GM19452 (cell line): ENCODE measurements at regions not wholly inside any gene's neighbourhood (a gene's known extent, or its start where the extent isn't known, plus 50 kb on each side); places are given as distances from the start of the nearest gene placed in this dataset.
"Not testable (repeated sequence)": the region's sequence is repeated elsewhere in the genome, so short reads cannot be mapped to it uniquely, and the experiment has no call there.

Experiments
- ATAC-seq: cut with Tn5 transposase; IDR thresholded peaks from one replicate; pipeline ENCODE4 v1.9.1; 2021; ENCODE audit not compliant: unreplicated experiment

GRCh38 chr9:106779796-106780195, 83.2 kb upstream of the ZNF462 start:
- no peak for ATAC-seq

DNA sequence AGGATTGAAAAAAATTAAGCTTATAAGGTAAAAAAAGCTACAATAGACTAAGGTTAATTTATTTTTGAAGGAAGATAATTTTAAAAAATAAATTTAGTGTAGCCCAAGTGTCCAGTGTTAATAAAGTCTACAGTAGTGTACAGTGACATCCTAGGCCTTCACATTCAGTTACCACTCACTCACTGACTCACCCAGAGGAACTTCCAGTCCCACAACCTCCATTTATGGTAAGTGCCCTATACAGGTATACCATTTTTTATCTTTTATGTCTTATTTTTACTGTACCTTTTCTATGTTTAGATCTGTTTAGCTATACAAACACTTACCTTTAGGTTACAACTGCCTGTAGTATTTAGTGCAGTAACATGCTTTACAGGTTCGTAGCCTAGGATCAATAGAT, 79.8 kb upstream of the ZNF462 start:
- ATAC-seq = no peak

DNA sequence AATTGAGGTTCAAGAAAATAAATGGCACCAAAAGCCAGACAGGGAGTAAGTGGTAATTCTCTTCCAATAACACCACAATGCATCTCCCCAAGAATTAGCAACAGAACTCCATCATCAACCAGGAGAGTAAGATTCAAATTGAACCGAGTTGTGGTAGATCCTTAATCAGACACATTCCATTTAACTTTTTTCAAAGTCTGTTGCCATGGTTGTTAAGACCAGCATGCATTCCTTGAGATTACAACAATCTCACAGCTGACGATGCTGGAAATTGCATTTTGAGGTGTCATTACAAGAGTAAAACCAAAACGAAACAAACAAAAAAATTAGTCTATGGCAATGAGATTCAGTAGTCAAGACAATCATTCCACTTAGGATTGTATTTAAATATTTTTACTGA, 78.9 kb upstream of the ZNF462 start:
- no peak for ATAC-seq

DNA sequence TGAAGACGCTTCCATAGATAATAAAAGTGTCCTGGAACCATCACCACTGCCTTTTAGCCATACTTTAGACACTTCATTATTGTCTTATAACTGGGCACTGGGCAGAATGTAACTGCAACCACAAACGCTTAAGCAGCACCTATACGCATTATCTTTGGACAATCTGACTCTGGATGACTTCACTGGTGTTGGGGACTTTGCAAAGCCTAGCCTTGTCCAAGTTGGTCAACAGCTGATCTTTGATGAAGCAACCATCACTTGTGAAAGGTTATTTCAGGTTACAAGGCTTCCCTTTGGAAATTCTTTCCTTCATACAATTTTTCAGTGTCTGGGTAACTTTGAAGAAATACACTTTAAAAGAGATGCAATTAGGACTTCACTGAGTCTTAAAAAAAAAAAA, 77.8 kb upstream of the ZNF462 start:
- ATAC-seq = no peak

DNA sequence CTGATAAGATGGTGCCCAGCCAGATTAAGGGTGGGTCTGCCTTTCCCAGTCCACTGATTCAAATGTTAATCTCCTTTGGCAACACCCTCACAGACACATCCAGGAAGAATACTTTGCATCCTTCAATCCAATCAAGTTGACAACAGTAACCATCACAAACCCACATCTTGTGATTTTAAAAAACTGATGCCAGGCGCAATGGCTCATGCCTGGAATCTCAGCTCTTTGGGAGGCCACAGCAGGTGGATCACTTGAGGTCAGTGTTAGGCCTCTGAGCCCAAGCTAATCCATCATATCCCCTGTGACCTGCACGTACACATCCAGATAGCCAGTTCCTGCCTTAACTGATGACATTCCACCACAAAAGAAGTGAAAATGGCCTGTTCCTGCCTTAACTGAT, 74.9 kb upstream of the ZNF462 start:
- not testable (repeated sequence) for ATAC-seq

DNA sequence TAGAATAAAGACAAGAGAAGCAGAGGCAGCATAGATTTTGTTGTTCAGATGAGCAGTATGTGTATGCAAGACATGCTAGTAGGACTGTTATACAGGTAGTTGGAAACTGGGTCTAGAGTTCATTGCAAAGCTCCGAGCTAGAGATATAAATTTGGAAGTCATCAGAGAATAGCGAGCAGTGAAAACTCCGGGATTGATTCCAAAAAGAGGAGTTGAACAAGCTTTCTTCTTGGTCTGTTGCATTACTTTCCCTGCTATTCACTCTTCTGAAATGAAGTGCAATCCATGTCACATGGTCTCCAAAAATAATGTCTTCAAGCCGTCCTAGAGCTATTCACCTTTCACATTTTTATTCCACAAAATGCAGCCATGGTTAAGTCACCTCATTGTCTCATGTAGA, 67.9 kb upstream of the ZNF462 start:
- ATAC-seq = no peak

- ATAC-seq = no peak
Measured at GRCh38 chr9:106796771-106797170, 66.2 kb upstream of the ZNF462 start.

DNA sequence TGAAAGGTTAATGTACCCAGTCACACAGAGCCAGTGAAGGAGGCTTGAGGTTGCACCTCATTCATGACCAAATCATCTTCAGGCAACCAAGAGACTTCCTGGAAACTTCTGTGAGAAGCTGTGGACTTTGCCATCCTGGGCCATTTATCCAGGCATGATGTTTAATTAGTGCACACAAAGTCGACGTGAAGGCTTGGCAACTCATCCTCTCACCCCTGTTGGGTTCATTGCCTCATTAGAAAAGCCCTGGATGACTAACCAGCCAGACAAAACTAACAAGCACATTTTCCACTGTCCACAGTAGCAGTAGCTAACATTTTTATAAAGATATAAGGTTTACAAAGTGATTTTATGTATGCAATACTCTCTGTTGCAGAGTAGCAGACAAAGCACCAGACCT, 65.7 kb upstream of the ZNF462 start:
- no peak for ATAC-seq

DNA sequence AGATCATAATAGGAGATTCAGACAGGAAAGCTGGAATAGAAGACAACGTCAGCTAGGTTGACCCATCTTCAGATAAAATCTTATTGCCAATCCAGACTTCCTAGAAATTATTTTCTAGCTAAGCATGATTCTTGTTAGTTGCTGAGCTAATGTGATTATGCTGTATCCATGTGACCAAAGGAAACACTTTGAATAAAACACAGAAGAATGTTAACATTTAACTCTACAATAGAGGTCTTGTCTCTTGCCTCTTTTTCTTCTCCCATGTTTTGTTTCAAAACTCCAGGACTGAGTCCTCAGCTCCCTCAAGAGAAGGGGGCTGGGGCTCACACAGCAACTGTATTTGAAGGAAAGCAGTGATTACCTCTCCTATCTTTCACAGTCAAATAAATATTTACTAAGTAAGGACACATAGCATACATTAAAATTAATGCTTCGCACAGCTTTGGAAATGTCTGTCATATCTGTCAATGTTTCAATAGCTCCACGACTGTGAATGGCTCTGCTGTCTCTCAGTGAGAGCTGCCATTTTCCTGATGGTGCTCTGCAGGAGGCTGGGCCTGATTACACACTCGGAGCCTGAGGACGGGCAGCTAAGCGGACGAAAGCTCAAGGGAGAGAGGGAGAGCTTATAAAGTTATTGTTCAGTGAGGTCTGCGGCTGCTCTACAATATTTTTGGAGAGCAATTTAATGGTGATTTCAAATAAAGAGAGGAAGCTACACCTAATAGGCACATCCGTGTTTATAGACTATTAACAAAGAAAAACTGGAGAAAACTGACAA, 64.8 kb upstream of the ZNF462 start:
- no peak for ATAC-seq

DNA sequence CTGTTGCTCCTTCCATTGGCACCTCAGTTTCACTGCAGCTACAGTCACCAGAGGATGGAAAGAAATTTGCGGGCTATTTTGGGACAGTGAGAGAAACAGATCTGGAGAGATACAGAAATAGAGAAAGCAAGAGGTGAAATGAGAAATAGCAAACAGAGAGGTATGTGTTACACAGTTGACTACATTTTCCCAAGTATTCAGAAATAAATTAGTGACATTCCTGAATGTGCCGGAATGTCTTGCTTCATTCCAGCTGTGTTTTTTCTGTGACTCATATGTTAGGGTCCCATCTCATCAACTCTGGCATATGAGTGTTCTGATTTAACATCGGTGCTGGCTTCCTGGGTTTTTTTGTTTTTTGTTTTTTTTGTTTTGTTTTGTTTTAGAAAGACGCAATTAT, 63.8 kb upstream of the ZNF462 start:
- ATAC-seq = no peak

DNA sequence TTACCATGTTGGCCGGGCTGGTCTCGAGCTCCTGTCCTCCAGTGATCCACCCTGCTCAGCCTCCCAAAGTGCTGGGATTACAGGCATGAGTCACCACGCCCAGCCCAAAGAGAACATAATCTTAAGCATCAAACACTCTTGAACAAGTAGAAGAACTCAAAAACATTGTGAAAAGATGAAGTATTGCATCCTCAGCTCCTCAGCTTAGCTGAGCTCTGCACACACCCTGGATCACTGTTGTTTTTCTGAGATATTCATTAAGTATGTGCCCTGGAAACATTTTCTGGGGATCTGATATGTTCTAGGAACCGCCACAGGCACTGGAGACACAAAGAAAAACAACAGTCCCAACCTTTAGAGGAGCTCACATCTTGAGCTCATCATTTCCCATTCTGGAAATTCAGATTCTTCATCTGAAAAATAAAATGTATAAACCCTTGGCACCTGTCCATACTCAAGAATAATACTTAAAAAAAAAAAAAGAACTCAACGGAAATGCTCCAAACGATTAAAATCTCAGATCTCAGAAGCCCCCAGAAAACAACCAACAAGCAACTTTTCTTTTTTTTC, 62.2 kb upstream of the ZNF462 start:
- no peak for ATAC-seq

DNA sequence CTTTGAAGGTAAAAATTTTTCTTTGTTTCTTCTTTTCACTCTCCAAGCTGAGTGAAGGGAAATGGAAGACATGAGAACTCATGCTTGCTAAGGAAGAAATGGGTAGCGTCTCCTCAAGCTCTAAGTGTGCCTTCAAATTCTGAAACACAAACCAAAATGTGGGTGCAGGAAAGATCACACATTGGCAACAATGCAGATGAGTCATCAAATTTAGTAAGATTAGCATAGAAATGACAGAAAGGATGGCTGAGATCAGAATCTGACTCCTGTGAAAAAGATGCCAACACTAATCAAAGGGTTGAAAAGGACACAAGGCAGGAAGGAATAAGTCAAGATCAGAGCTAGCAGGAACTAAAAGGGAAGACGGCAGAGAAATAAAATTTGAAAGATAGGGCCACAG, 61.1 kb upstream of the ZNF462 start:
- ATAC-seq = no peak
